Pancreas (tissue), 10 donors: ENCODE measurements at regions not wholly inside any gene's neighbourhood (a gene's known extent, or its start where the extent isn't known, plus 50 kb on each side); places are given as distances from the start of the nearest gene placed in this dataset.
"Not testable (repeated sequence)": the region's sequence is repeated elsewhere in the genome, so short reads cannot be mapped to it uniquely, and the experiment has no call there.

Experiments
- ATAC-seq, 4 donors: fragments of 200-7000 bp; cut with Tn5 transposase; one replicate each; pipeline versions ENCODE4 v1.8.0 to v1.9.1; 2020; ENCODE audit warnings: mild to moderate bottlenecking in 4 of 4, moderate library complexity in 4 of 4
- DNase-seq, 6 donors: peaks; one replicate each; pipeline ENCODE4 v3.0.0-alpha.2; 2020
- FAIRE-seq: peaks from 2 replicates; lab custom pipeline; 2012; peaks lifted over from hg19 to GRCh38; lab: Jason Lieb, UNC
- H3K27ac ChIP-seq, 4 donors: fragments of 200-600 bp; sonication (generic); 1 replicate in 3 of 4; 2 replicates in 1 of 4; pipeline versions ENCODE4 v1.5.0 to v1.8.0; 2020
- H3K27me3 ChIP-seq, 4 donors: fragments of 200-600 bp; one replicate each; pipeline ENCODE4 v1.8.0; 2021
- H3K36me3 ChIP-seq, 3 donors: fragments of 200-600 bp; sonication (generic) in 1 of 3; one replicate each; pipeline versions ENCODE4 v1.5.0 to v1.8.0; 2020 to 2021
- H3K4me1 ChIP-seq, 3 donors: fragments of 200-600 bp; one replicate each; pipeline ENCODE4 v1.8.0; 2021
- H3K4me3 ChIP-seq, 4 donors: fragments of 200-600 bp; sonication (generic) in 2 of 4; one replicate each; pipeline versions ENCODE4 v1.5.0 to v1.8.0; 2020 to 2021
- H3K9me3 ChIP-seq, 4 donors: fragments of 200-600 bp; one replicate each; pipeline ENCODE4 v1.8.0; 2021
- CTCF ChIP-seq, 4 donors: fragments of 200-600 bp; sonication (generic) in 3 of 4; IDR thresholded peaks; one replicate each; pipeline versions ENCODE4 v1.5.0 to v1.8.0; 2021; ENCODE audit warnings: antibody characterized with exemption in 4 of 4
- WGBS, 2 donors: extraction: QIAGEN DNeasy Blood & Tissue Kit; methylation state at CpG; one replicate each; pipeline ENCODE4 v1.1.7; 2013; 5-methylcytosine and 5-hydroxymethylcytosine counted together
- intact Hi-C, 3 donors: fragments of 100-400 bp; cut with DNase I; formaldehyde crosslinking; loops; one replicate each; pipeline versions ENCODE4 v1.11.1 to v1.14.2; 2022
- donor health status: healthy with polysubstance abuse.
- donor health status: DM: no; HTN: no; CAD: no; lungs with moderate emphysema.
- donor health status: DM: no; HTN: no; CAD: no.
- donor health status: control.
- donor health status: control.
- donor health status: Bipolar disorder and iron deficiency.
- donor health status: DM: yes; HTN: yes; CAD: no.
- donor health status: DM: no; HTN: no; CAD: no.
- donor health status: DM: no; HTN: no; CAD: no.
- donor health status: DM: yes; HTN: yes; CAD: no.

GRCh38 chr6:121593011-121593641 is 157.7 kb downstream of the GJA1 start:
- DNase-seq (no peak), ATAC-seq (peak in 2 of 4 donors; percentile 49 to 72), FAIRE-seq (no peak)
- intact Hi-C loops: no loop called here
- no peak for TF ChIP-seq CTCF (IDR thresholded peaks at IDR 0.05)
- 74 to 76% methylated on average over 3 of the region's 3 CpGs for WGBS, 2 donors
- Histone ChIP-seq H3K27ac (no peak overlapping the region), H3K36me3 (no peaks in the 10 kb centered on the region), H3K4me1 (no peaks in the 10 kb centered on the region), H3K9me3 (no peaks in the 10 kb centered on the region), H3K27me3 (no peaks in the 10 kb centered on the region), H3K4me3 (no peak overlapping the region)

GRCh38 chr6:121594053-121594452 is 158.6 kb downstream of the GJA1 start:
- FAIRE-seq: no peak
- TF ChIP-seq CTCF (IDR thresholded peaks at IDR 0.05): no peak
- no peak for ATAC-seq
- Histone ChIP-seq H3K4me1 (no peaks in the 10 kb centered on the region), H3K36me3 (no peaks in the 10 kb centered on the region), H3K27me3 (no peaks in the 10 kb centered on the region), H3K27ac (no peak overlapping the region), H3K9me3 (no peaks in the 10 kb centered on the region), H3K4me3 (no peak overlapping the region)
- no peak for DNase-seq
- 77 to 90% methylated on average over 3 of the region's 3 CpGs for WGBS, 2 donors
- intact Hi-C loops: no loop called here

GRCh38 chr6:121595646-121596045 is 160.2 kb downstream of the GJA1 start:
- H3K27me3 ChIP-seq: no peaks in the 10 kb centered on the region
- no peak for FAIRE-seq
- no peak for TF ChIP-seq CTCF (IDR thresholded peaks at IDR 0.05)

DNA sequence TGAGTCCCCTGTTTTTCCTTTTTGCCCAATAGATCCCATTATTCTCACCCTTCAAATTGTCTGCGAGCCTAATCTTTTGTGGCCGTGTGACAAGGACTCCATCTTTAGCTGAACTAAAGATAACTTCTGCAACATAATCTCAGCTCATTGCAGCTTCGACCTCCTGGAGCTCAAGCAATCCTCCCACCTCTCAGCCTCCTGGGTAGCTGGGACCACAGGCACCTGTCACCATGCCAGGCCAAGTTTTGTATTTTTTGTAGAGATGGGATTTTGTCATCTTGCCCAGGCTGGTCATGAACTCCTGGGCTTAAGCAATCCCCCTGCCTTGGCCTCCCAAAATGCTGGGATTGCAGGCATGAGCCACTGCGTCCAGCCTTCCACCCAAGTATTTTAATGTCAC is 161.0 kb downstream of the GJA1 start:
- Histone ChIP-seq H3K4me3 (no peak overlapping the region), H3K27me3 (no peaks in the 10 kb centered on the region), H3K9me3 (no peaks in the 10 kb centered on the region), H3K36me3 (no peaks in the 10 kb centered on the region), H3K4me1 (no peaks in the 10 kb centered on the region), H3K27ac (no peak overlapping the region)
- DNase-seq (no peak), ATAC-seq (no peak), FAIRE-seq (no peak)
- intact Hi-C loops: no loop called here
- 79 to 87% methylated on average over 4 of the region's 4 CpGs for WGBS, 2 donors
- TF ChIP-seq CTCF (IDR thresholded peaks at IDR 0.05): no peak

More at GRCh38 chr6:121595646-121596045, 160.2 kb downstream of the GJA1 start:
- H3K4me1 ChIP-seq: no peaks in the 10 kb centered on the region
- ATAC-seq (no peak), DNase-seq (no peak)
- no peaks in the 10 kb centered on the region for H3K9me3 ChIP-seq
- H3K36me3 ChIP-seq: no peaks in the 10 kb centered on the region
- H3K27ac ChIP-seq: no peak overlapping the region
- no peak overlapping the region for H3K4me3 ChIP-seq
- intact Hi-C loops: no loop called here
- 61 to 76% methylated on average over 1 of the region's 1 CpG for WGBS, 2 donors

DNA sequence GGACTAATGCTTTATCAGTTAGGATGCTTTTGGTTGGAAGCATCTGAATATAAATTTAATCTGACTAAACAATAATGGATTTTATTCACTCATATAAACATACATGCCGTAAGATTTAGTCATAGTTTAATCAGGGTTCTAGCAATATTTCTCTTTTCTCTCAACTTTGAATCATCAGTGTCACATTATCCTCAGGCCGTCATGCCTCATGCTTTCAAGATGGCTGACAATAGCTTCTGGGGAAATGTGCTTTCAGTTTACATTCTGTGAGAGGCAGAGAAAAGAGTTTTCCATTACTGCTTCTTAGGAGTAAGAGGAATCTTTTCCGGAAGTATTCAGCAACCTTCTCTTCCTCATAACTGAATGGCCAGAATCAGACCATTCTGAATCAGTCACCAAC is 162.2 kb downstream of the GJA1 start:
- ATAC-seq (no peak), FAIRE-seq (no peak), DNase-seq (no peak)
- 86% methylated on average over 3 of the region's 3 CpGs for WGBS, 2 donors
- no peaks in the 10 kb centered on the region for H3K36me3 ChIP-seq
- no peak overlapping the region for H3K27ac ChIP-seq
- no peaks in the 10 kb centered on the region for H3K27me3 ChIP-seq
- no peak overlapping the region for H3K4me3 ChIP-seq
- no peak for TF ChIP-seq CTCF (IDR thresholded peaks at IDR 0.05)
- intact Hi-C loops: no loop called here
- H3K9me3 ChIP-seq: no peaks in the 10 kb centered on the region
- H3K4me1 ChIP-seq: no peaks in the 10 kb centered on the region

GRCh38 chr6:121599331-121599730 is 163.9 kb downstream of the GJA1 start:
- H3K4me3 ChIP-seq, DNase-seq, H3K27me3 ChIP-seq, intact Hi-C loops, H3K4me1 ChIP-seq, H3K9me3 ChIP-seq, FAIRE-seq, H3K36me3 ChIP-seq, H3K27ac ChIP-seq, ATAC-seq: not testable (repeated sequence)
- 85 to 95% methylated on average over 6 of the region's 6 CpGs for WGBS, 2 donors
